Cardiac septum (tissue), 1 donor: ENCODE measurements at regions not wholly inside any gene's neighbourhood (a gene's known extent, or its start where the extent isn't known, plus 50 kb on each side); places are given as distances from the start of the nearest gene placed in this dataset.

ENCODE experiments used
- DNase-seq: peaks from one replicate; pipeline ENCODE4 v3.0.0-alpha.2; 2020; ENCODE audit warnings: low spot score
- intact Hi-C: fragments of 100-400 bp; cut with DNase I; formaldehyde crosslinking; loops from one replicate; pipeline ENCODE4 v1.14.0; 2022
- donor health status: DM: no; HTN: no; CAD: no.

DNA sequence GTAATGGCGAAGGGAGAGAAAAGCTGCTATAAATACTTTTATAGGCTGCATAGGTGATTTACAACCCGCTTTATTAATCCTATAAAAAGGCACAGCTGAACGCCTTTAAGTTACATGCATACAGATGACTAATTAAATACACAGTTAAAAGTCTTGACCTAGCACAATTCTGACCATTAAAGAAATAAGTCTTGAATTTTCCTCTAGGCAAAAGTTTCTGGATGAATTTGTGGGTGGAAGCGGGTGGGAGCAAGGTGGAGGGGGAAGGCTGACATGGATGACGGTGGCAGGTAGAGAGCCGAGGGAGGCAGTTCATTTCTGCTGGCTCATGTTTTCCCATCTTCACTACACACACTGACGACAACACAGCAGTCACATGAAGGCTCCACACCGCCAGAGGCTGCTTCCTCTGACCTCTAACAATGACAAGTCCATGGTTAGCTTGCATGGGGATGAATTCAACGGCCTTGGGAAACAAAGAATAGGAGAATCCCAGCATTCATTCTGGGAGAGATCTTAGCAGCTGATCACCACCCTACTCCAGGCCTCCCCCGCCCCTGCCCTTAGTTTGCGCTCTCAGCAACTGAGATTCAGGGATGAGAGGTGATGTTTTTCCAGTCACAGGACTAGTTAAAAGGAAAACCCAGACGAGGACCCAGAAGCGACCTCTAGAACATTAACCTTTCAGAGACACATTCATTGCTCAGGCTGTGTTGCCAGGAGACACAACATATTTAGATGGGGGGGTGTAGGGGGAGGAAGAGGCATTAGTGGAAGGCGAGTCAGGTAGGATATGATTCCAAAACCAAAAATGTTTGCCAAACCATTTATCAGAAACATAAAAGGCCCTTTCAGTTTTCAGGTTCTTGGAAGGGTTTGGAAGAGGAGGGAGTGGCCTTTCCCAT lies 329.3 kb downstream of the PIK3R1 start:
- no peak for DNase-seq
- intact Hi-C loops, result no loop called here

DNA sequence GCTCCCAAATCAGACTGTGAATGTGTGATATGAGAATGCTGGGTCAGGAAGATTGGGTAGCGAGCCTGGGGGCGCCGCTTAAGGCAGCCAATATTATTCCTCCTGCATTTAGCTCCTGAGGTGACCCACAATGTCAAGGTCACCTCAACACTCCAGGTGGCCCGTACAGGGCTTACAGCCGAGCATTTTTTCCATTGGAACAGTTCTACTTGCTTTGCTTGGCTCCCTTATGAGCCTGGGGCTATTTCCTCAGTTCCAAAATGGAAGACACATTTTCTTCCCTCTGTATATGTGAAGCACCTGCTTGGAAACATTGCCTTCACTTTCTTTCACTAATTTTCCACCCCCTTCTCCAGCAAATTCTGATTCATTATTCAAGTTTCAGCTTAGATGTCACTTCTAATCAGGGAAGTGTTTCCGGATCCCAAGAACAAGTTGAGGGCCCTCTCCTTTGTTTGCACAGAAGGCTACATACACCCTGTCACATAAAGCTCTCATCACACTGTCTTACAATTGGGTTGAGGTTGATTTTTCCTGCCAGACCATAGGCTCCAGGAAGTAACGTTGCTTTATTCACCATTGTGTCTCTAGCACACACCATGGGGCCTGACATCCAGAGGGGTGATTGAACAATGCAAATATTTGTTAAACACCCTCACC lies 330.2 kb downstream of the PIK3R1 start:
- no peak for DNase-seq
- intact Hi-C loops, result no loop called here

DNA sequence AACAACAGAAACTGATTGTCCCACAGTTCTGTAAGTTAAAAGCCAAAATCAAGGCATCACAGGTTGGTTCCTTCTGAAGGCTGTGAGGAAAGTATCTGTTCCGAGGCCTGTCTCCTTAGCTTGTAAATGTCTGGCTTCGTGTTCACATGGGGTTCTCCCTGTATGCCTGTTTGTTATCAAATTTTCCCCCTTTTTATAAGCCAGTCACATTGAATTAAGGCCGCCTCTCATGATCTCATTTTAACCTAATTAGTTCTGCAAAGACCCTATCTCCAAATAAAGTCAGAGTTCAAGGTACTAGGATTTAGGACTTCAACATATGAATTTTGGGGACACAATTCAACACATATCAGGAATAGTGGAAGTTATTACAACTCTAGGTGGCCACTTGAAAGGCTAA lies 331.5 kb downstream of the PIK3R1 start:
- intact Hi-C loops, result no loop called here
- DNase-seq, result no peak

DNA sequence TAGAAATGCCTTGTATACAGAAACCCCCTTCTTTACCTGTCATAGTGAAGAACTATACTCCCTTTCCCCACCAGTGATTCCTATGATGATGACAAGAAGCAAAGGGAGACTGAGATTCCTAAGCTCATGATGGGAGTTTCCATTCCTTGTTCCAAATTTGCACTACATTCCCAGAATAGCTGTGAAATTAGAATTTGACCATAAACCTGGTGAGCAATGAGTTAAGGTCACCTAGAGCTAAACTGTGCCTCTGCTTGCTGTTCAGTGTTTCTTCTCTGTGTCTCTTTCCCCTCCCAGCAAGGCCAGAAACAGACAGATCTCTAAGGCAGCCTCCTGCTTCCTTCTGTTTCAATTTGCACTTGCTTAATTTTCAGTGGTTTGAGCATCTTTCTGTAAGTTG lies 332.1 kb downstream of the PIK3R1 start:
- intact Hi-C loops, result no loop called here
- DNase-seq, result no peak

DNA sequence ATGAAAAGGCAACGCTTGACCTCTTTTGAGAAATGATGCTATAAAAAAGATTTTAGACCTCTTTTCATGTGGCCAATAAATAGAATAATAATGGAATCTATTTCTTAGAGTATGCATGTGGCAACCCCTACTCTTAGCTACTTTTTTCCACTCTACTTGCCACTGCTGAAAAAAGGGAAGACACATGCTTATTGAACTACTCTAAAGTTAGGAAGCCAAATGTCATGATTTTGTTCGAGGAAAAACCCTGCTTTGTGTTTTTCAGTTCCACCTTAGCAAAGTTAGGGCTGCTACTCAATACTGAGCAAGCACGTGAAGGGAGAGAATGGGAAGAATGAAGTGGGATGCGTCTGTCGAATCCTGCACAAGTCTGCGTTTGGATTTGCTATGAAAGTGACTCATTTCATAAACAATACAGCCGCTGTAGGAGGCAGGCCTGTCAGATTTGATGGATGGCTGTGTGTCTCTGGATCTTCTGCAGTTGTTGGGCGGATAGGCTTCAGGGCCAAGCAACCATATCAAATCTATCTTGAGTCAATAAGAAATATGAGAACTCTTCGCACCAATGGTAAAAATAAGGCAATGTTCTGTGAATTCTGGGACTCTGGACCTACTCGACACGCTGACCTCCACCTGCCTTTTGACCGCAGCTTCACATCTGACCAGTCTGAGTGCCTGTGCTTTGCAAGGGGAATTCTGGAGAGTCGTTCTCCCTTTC lies 333.6 kb downstream of the PIK3R1 start:
- no peak for DNase-seq

DNA sequence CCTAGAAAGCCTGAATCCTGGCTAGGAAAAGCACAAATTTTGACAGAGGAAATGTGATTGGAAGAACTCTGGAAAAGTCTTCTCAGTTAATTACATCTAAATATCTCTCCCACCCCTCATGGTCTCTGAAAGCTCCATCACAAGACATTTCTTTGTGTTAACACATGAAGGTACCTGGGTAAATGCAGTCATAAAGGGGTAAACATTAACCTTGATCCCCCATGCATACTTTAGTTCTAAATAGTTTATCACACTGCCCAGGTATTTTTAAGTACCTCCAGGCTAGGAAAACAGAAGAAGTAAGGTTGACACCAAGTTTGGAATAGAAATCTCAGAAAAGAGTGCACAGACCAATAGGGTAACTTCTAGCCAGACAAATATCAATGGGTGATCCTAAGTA lies 334.5 kb downstream of the PIK3R1 start:
- intact Hi-C loops, result no loop called here

More for the DNA sequence above, 333.6 kb downstream of the PIK3R1 start:
- intact Hi-C loops, result no loop called here

DNA sequence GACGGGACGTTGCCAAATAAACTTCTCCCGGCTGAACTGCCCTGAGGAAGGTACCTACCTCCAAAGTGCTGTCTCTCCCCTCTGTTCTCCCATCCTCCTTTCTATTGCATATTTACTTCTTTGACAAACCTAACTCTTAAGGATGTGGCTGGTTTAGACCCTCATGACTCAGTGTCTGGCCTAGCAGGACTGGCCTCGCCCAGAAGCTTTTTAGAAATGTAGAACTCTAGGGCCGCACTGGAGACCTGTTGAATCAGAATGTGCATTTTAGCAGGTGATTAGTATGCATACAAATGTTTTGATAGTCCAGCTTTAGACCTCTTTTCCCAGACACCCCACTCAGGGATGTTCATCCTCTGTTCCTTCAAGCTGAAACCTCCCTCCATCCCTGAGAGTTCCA lies 335.9 kb downstream of the PIK3R1 start:
- DNase-seq, result no peak
- intact Hi-C loops, result no loop called here

More for the DNA sequence above, 334.5 kb downstream of the PIK3R1 start:
- DNase-seq, result no peak

- DNase-seq, result no peak
- intact Hi-C loops, result no loop called here
These were observed 339.2 kb downstream of the PIK3R1 start for GRCh38 chr5:68554571-68555279.

DNA sequence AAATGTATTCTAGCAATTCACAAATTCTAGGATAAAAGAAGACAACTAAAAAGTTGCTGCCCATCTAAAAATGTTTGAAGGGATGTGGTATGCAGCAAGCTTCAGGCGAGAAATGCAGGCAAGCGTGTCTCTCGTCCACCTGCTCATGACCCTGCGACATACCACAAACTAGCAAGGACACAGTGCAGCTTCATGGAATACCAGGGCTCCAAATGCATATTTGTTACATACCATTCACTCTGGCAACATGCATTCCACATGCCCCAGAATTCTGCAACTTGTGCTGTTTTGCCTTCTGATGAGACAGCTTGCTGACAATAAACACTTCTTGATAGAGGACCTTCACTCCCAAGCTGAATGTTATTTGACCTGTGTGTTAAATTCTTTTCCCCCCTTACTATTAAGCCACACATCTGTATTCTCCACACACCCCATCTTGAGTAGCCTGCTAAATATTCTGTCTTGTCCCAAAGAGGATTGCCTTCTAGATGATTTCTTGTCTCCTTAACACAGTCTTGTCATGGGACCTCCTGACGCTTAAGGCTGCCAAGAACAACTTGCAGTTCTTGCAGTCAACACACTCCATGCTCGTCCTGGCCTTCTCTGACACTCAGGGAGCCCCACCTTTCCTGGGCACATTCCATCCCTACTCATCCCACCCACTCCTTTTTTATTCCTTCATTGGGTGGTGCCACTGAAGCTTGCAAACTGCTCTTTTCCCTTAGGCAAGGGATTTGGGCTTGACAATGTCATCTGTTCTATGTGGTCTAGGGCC lies 340.5 kb downstream of the PIK3R1 start:
- no peak for DNase-seq
- intact Hi-C loops, result no loop called here

- intact Hi-C loops, result no loop called here
- DNase-seq, result no peak
These were observed 341.8 kb downstream of the PIK3R1 start for GRCh38 chr5:68557162-68557936.

- DNase-seq, result no peak
- intact Hi-C loops, result no loop called here
These were observed 346.8 kb downstream of the PIK3R1 start for GRCh38 chr5:68562308-68562707.

DNA sequence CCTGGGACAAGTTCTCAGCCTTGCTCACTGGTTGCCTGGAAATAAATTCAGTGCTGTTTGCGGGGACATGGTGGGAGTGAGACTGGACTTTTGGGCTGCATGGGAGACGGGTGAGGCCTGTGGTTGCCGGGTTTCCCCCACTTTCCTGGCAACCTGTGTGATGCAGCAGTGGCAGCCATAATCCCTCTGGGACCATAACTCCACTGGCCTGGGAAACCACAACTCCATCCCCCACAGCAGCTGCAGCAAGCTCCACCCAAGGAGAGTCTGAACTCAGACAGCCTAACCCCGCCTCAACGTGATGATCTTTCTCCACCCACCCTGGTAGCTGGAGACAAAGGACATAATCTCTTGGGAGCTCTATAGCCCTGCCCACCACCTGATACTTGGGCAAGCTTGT lies 349.9 kb downstream of the PIK3R1 start:
- no peak for DNase-seq
- intact Hi-C loops, result no loop called here

- intact Hi-C loops, result no loop called here
- no peak for DNase-seq
These were observed 361.2 kb downstream of the PIK3R1 start for GRCh38 chr5:68576805-68577204.

- DNase-seq, result no peak
- intact Hi-C loops, result no loop called here
These were observed 366.7 kb downstream of the PIK3R1 start for GRCh38 chr5:68582284-68582683.

- intact Hi-C loops, result no loop called here
- no peak for DNase-seq
These were observed 371.6 kb downstream of the PIK3R1 start for GRCh38 chr5:68587171-68587570.

- intact Hi-C loops, result no loop called here
- DNase-seq, result no peak
These were observed 376.3 kb downstream of the PIK3R1 start for GRCh38 chr5:68591850-68592249.

DNA sequence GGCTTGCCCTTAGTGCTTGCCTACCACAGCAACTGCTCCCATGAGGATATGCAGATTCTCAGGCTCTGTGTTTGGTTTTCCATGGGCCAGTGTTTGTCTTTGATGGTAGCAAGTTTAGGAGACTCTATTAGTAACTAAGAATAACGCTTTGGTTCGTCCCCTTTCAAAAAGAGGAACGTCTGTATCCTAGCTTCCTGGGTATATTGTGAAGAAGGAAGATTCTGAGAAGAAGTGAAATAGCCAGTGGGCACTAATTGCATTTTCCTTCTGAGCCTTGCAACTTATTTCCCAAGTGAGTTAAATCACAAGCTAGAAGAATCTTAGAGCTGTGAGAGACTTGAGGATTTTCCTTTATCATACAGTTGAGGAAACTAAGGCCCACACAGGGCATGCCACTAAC lies 376.8 kb downstream of the PIK3R1 start:
- intact Hi-C loops, result no loop called here
- no peak for DNase-seq

GRCh38 chr5:68593211-68593671 lies 377.7 kb downstream of the PIK3R1 start:
- no peak for DNase-seq
- intact Hi-C loops, result no loop called here
